OCI-LY7 (cell line): ENCODE measurements at regions not wholly inside any gene's neighbourhood (a gene's known extent, or its start where the extent isn't known, plus 50 kb on each side); places are given as distances from the start of the nearest gene placed in this dataset.

Source experiments
- BruUV-seq: library from RNA; stranded (reverse); fragments of 400-500 nt; replicated peaks from 2 replicates; lab custom pipeline; 2021; lab: Mats Ljungman, UMichigan
- CTCF ChIA-PET: fragments of 300-600 bp; sonication (Branson Sonifier 250); formaldehyde crosslinking; loops from one replicate; lab custom pipeline; 2022; ENCODE audit warnings: antibody characterized with exemption; ENCODE audit not compliant: unreplicated experiment; lab: Charles Lee
- POLR2A ChIA-PET: fragments of 300-600 bp; sonication (Branson Sonifier 250); formaldehyde crosslinking; loops from one replicate; lab custom pipeline; 2022; ENCODE audit warnings: antibody characterized with exemption; lab: Charles Lee
- DNase-seq: peaks from one replicate; pipeline ENCODE4 v3.0.0-alpha.2; 2015; ENCODE audit warnings: low spot score
- H2AFZ ChIP-seq: fragments of 200-600 bp; sonication (generic), shearing (Covaris generic); 2 replicates; pipeline ENCODE4 v1.6.1; 2014; ENCODE audit warnings: mild to moderate bottlenecking, antibody characterized with exemption, low read length, moderate library complexity
- H3K27ac ChIP-seq: fragments of 200-600 bp; sonication (generic); 2 replicates; pipeline ENCODE4 v1.5.1; 2014; ENCODE audit warnings: mixed run types, low read depth, mild to moderate bottlenecking, moderate library complexity, low read length, inconsistent platforms; ENCODE audit not compliant: poor library complexity, severe bottlenecking
- H3K36me3 ChIP-seq: fragments of 200-600 bp; sonication (generic); 2 replicates; pipeline ENCODE4 v1.6.1; 2014; ENCODE audit warnings: mild to moderate bottlenecking, antibody characterized with exemption, low read length, moderate library complexity, mixed read lengths; ENCODE audit not compliant: insufficient read depth
- H3K4me1 ChIP-seq: fragments of 200-600 bp; sonication (generic); 2 replicates; pipeline ENCODE4 v1.5.1; 2014; ENCODE audit warnings: mild to moderate bottlenecking, low read length; ENCODE audit not compliant: insufficient read depth, poor library complexity, severe bottlenecking
- H3K4me2 ChIP-seq: fragments of 200-600 bp; sonication (generic); 2 replicates; pipeline ENCODE4 v1.6.1; 2014; ENCODE audit warnings: mild to moderate bottlenecking, low read length
- H3K4me3 ChIP-seq: fragments of 200-600 bp; sonication (generic); 2 replicates; pipeline ENCODE4 v1.5.1; 2014; ENCODE audit warnings: mild to moderate bottlenecking, low read depth, low read length; ENCODE audit not compliant: poor library complexity, severe bottlenecking
- H3K79me2 ChIP-seq: fragments of 200-600 bp; sonication (generic); 2 replicates; pipeline ENCODE4 v1.6.1; 2016; ENCODE audit warnings: low read depth, mild to moderate bottlenecking, low read length, moderate library complexity, mixed read lengths; ENCODE audit not compliant: insufficient read depth
- H3K9me2 ChIP-seq: fragments of 200-600 bp; sonication (generic); 2 replicates; pipeline ENCODE4 v1.6.1; 2016; ENCODE audit warnings: mild to moderate bottlenecking, low read length, mixed read lengths; ENCODE audit not compliant: insufficient read depth
- H3K9me3 ChIP-seq: fragments of 200-600 bp; sonication (generic); 2 replicates; pipeline ENCODE4 v1.6.1; 2014; ENCODE audit warnings: mild to moderate bottlenecking, mixed run types, low read length, mixed read lengths
- H4K20me1 ChIP-seq: fragments of 200-600 bp; sonication (generic); 2 replicates; pipeline ENCODE4 v1.6.1; 2014; ENCODE audit warnings: mild to moderate bottlenecking, antibody characterized with exemption, low read length, moderate library complexity, mixed read lengths; ENCODE audit not compliant: insufficient read depth
- CTCF ChIP-seq: fragments of 200-600 bp; sonication (generic); conservative IDR thresholded peaks from 2 replicates; pipeline ENCODE4 v1.5.1; 2014; ENCODE audit warnings: mild to moderate bottlenecking, antibody characterized with exemption, low read length, moderate library complexity, mixed read lengths
- EZH2phosphoT487 ChIP-seq: fragments of 200-600 bp; sonication (generic); IDR thresholded peaks from 2 replicates; pipeline ENCODE4 v1.6.1; 2018; ENCODE audit warnings: low read depth, borderline replicate concordance, mild to moderate bottlenecking, mixed run types, antibody characterized with exemption, low read length, moderate library complexity, mixed read lengths
- intact Hi-C: fragments of 100-400 bp; cut with micrococcal nuclease; formaldehyde crosslinking; loops from one replicate; pipeline ENCODE4 v1.10.0; 2022; ENCODE audit not compliant: unreplicated experiment

DNA sequence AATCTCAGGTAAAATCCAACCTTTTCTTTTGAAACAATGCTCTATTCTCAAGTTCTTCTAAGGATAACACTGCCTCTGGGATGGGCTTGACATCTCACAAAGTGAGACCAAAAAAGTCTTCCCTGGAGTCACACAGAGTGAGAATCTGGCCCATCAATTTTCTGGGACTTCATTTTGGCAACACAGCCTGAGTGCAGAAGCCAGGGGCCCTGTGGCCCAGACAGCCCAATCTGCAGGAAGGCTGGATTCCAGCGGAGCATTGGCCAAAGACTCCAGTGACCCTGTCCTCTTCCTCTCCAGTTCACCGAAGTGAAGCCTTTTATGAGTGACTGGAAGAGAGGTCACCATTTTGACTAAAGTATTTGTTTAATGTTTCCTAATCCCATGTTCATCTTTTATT lies 105.1 kb downstream of the PLK2 start:
- H3K79me2 ChIP-seq: no peaks in the 10 kb centered on the region
- no peak overlapping the region for H2AFZ ChIP-seq
- H3K4me1 ChIP-seq: no peaks in the 10 kb centered on the region
- ChIA-PET CTCF (no interaction called here), POLR2A (no interaction called here)
- no peaks in the 10 kb centered on the region for H3K9me2 ChIP-seq
- BruUV-seq: no TSS peak
- H3K4me2 ChIP-seq: no peak overlapping the region
- H3K4me3 ChIP-seq: no peak overlapping the region
- H4K20me1 ChIP-seq: no peaks in the 10 kb centered on the region
- intact Hi-C loops: no loop called here
- H3K9me3 ChIP-seq: no peaks in the 10 kb centered on the region
- H3K27ac ChIP-seq: no peak overlapping the region
- no peak for DNase-seq
- no peaks in the 10 kb centered on the region for H3K36me3 ChIP-seq
- no peak for TF ChIP-seq CTCF
- TF ChIP-seq EZH2phosphoT487: no peak

DNA sequence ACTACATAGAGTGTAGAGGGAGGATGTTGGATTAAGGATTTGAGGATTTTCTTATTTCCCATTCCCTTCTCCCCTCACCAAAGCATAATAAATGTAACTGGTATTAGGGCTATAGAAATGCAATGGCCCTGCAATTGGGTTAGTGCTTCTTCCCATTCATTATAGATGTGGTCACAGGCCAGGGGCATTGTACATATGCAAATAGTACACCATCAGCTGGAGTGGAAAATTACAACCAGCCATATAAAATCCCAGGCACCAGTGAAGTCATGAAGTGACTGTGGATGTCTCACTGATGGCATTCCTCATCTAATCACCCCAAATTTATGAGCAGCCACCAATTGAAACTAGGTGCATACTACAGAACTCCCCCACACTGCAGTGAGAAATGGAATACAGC lies 105.9 kb downstream of the PLK2 start:
- intact Hi-C loops: no loop called here
- no peak for DNase-seq

GRCh38 chr5:58351190-58351589 lies 108.7 kb downstream of the PLK2 start:
- no peaks in the 10 kb centered on the region for H4K20me1 ChIP-seq
- H2AFZ ChIP-seq: no peak overlapping the region
- no peak for DNase-seq
- no TSS peak for BruUV-seq
- no peaks in the 10 kb centered on the region for H3K9me3 ChIP-seq
- no peaks in the 10 kb centered on the region for H3K36me3 ChIP-seq
- intact Hi-C loops: no loop called here
- POLR2A ChIA-PET: no interaction called here
- CTCF ChIA-PET: no interaction called here
- no peaks in the 10 kb centered on the region for H3K9me2 ChIP-seq
- TF ChIP-seq CTCF: no peak
- TF ChIP-seq EZH2phosphoT487: no peak
- H3K4me2 ChIP-seq: no peak overlapping the region
- H3K27ac ChIP-seq: no peak overlapping the region
- H3K4me3 ChIP-seq: no peak overlapping the region
- H3K4me1 ChIP-seq: no peaks in the 10 kb centered on the region
- no peaks in the 10 kb centered on the region for H3K79me2 ChIP-seq

More for the DNA sequence above, 105.9 kb downstream of the PLK2 start:
- Histone ChIP-seq H3K4me1 (no peaks in the 10 kb centered on the region), H4K20me1 (no peaks in the 10 kb centered on the region), H3K36me3 (no peaks in the 10 kb centered on the region), H2AFZ (no peak overlapping the region), H3K9me3 (no peaks in the 10 kb centered on the region), H3K79me2 (no peaks in the 10 kb centered on the region), H3K9me2 (no peaks in the 10 kb centered on the region), H3K4me3 (no peak overlapping the region), H3K4me2 (no peak overlapping the region), H3K27ac (no peak overlapping the region)
- BruUV-seq: no TSS peak
- ChIA-PET POLR2A (no interaction called here), CTCF (no interaction called here)
- TF ChIP-seq CTCF (no peak), EZH2phosphoT487 (no peak)
